ENCODE measurements at regions not wholly inside any gene's neighbourhood (a gene's known extent, or its start where the extent isn't known, plus 50 kb on each side); places are given as distances from the start of the nearest gene placed in this dataset.
"Not testable (repeated sequence)": the region's sequence is repeated elsewhere in the genome, so short reads cannot be mapped to it uniquely, and the experiment has no call there.

DNA sequence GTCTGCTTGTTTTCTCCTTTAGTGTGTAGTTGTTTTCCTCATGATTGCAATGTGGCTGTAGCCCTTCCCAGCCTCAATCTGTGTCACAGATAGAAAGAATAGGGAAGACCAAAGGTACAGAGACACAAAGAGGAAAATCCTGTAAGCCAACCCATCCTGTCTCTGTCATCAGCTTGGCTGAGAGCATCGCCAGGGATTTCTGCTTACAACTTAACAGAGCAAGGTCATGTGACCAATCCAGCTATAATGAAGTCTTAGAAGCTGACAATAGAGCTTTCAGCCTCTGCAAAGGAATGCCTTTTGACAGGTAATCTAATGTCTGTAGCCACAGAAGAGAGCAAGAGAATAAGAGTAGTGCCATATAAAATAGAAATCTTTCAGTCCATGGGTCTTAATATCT is 1598.0 kb upstream of the AGA start:
- 59% methylated on average over 1 of the region's 1 CpG for WGBS
- no peaks in the 10 kb centered on the region for H3K9me3 ChIP-seq (ENCODE audit: insufficient read depth, low read depth, low read length)
- H3K36me3 ChIP-seq (ENCODE audit: insufficient read depth, low read length), result no peaks in the 10 kb centered on the region
- peaks cover 8% of the 10 kb centered on the region; the same call in 1 of the 2 replicates for H3K4me1 ChIP-seq (ENCODE audit: insufficient read depth, low read length)
- H3K27ac ChIP-seq (ENCODE audit: low read depth, low read length), result no peak overlapping the region
- H3K9ac ChIP-seq (ENCODE audit: low read depth, low read length), result no peak overlapping the region
- no peak overlapping the region for H3K4me3 ChIP-seq (ENCODE audit: low read length)
- H3K27me3 ChIP-seq (ENCODE audit: insufficient read depth, low read length), result no peaks in the 10 kb centered on the region

DNA sequence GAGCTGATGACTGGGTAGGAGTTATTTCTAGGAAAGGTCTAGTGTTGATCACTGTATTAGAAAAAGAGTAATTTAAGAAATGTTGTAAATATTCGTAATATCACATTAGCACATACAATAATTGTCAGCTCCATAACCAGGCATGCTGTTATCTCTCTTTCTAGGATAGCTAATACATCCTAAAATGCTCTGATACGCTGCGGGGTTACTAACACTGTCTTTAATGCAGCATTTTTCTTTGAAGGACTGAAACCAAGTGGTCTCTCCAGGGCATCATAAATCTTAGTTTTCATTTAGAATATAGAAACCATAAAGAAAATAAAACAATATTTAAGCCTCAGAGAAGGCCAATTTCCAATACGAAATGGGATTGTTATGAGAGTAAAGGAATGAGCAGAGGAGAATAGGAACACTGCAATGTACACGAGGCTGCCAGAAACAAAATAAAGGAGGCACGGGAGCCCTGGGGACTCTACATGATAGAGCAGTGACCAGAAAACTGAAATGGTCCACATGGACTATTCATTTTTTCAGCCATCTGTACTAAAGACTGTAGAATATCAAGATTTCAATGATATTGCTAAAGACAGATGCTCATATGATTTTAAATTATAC is 1606.7 kb upstream of the AGA start:
- Histone ChIP-seq H3K27ac (ENCODE audit: low read depth, low read length) (no peak overlapping the region), H3K27me3 (ENCODE audit: insufficient read depth, low read length) (no peaks in the 10 kb centered on the region), H3K9me3 (ENCODE audit: insufficient read depth, low read depth, low read length) (no peaks in the 10 kb centered on the region), H3K4me3 (ENCODE audit: low read length) (no peak overlapping the region), H3K9ac (ENCODE audit: low read depth, low read length) (no peak overlapping the region), H3K36me3 (ENCODE audit: insufficient read depth, low read length) (no peaks in the 10 kb centered on the region), H3K4me1 (ENCODE audit: insufficient read depth, low read length) (no peaks in the 10 kb centered on the region)
- WGBS, result 80% methylated on average over 6 of the region's 6 CpGs

DNA sequence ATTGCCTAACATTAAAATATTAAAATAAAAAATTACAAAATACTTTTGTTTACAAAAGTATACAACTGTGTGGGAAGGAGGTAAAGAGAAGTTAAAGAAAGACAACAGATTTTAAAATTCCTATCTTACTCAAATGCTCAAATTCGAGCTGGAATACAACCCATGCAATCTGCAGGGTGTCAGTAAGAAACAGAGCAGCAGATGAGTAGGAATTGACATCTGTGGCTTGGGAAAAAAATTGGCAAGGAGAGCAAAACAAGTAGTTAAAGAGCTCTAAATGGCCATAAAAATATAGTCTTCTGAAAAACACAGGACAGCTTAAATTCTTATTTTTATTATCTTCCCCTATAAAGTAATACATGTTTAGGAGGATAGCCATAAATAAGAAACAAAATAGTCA is 1609.0 kb upstream of the AGA start:
- Histone ChIP-seq H3K4me1 (ENCODE audit: insufficient read depth, low read length) (no peaks in the 10 kb centered on the region), H3K27me3 (ENCODE audit: insufficient read depth, low read length) (no peaks in the 10 kb centered on the region), H3K36me3 (ENCODE audit: insufficient read depth, low read length) (no peaks in the 10 kb centered on the region), H3K27ac (ENCODE audit: low read depth, low read length) (no peak overlapping the region), H3K9me3 (ENCODE audit: insufficient read depth, low read depth, low read length) (no peaks in the 10 kb centered on the region), H3K4me3 (ENCODE audit: low read length) (no peak overlapping the region), H3K9ac (ENCODE audit: low read depth, low read length) (no peak overlapping the region)
- 100% methylated on average over 1 of the region's 1 CpG for WGBS

DNA sequence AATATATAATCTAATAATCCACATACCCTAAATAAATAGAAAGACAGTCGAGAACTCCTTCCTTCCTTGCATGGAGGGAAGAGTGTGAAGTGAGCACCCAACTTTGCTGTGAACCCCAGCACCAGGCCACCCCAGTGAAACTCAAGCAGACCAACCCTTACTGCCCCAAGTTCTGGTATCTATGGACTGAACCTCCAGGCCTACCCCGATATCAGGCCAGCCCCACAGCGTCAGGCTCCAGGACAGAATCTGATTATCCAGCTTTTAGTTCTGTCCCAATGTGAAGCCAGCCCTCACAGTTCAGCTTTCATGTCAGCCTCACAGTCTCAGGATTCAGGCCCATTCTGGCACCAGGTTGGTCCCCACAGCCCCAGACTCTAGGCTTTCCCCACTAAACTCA is 1617.2 kb upstream of the AGA start:
- Histone ChIP-seq H3K4me3 (ENCODE audit: low read length) (no peak overlapping the region), H3K27ac (ENCODE audit: low read depth, low read length) (no peak overlapping the region), H3K27me3 (ENCODE audit: insufficient read depth, low read length) (no peaks in the 10 kb centered on the region), H3K4me1 (ENCODE audit: insufficient read depth, low read length) (no peaks in the 10 kb centered on the region), H3K9me3 (ENCODE audit: insufficient read depth, low read depth, low read length) (no peaks in the 10 kb centered on the region), H3K9ac (ENCODE audit: low read depth, low read length) (no peak overlapping the region), H3K36me3 (ENCODE audit: insufficient read depth, low read length) (no peaks in the 10 kb centered on the region)
- WGBS, result 93% methylated on average over 3 of the region's 3 CpGs

GRCh38 chr4:179066254-179066653 is 1624.0 kb upstream of the AGA start:
- H3K27ac ChIP-seq (ENCODE audit: low read depth, low read length); H3K4me1 ChIP-seq (ENCODE audit: insufficient read depth, low read length); H3K4me3 ChIP-seq (ENCODE audit: low read length); H3K9me3 ChIP-seq (ENCODE audit: insufficient read depth, low read depth, low read length); H3K27me3 ChIP-seq (ENCODE audit: insufficient read depth, low read length); H3K9ac ChIP-seq (ENCODE audit: low read depth, low read length); H3K36me3 ChIP-seq (ENCODE audit: insufficient read depth, low read length): not testable (repeated sequence)
- 95% methylated on average over 12 of the region's 12 CpGs for WGBS

DNA sequence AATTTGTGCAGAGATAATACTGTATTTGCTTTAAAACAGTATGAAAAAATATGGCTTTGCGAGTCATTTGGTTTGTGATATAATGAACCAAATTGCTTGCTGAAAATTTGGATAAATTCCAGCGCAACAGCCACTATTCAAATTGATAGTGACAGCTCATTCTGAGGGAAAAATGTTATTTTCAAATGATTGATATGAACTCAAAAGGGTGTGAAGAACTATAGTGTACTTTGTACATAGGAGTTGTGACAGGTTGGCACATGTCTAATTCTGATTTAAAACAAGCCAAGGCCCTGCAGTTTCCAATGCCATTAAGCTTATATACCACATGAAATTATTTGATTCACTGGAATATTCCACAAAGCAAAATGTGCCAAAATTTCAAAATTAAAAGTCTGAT is 1628.9 kb upstream of the AGA start:
- Histone ChIP-seq H3K36me3 (ENCODE audit: insufficient read depth, low read length) (no peaks in the 10 kb centered on the region), H3K27me3 (ENCODE audit: insufficient read depth, low read length) (no peaks in the 10 kb centered on the region), H3K9me3 (ENCODE audit: insufficient read depth, low read depth, low read length) (no peaks in the 10 kb centered on the region), H3K4me3 (ENCODE audit: low read length) (no peak overlapping the region), H3K27ac (ENCODE audit: low read depth, low read length) (no peak overlapping the region), H3K4me1 (ENCODE audit: insufficient read depth, low read length) (no peaks in the 10 kb centered on the region), H3K9ac (ENCODE audit: low read depth, low read length) (no peak overlapping the region)
- WGBS, result 97% methylated on average over 2 of the region's 2 CpGs

- no peaks in the 10 kb centered on the region for H3K36me3 ChIP-seq (ENCODE audit: insufficient read depth, low read length)
- no peak overlapping the region for H3K27ac ChIP-seq (ENCODE audit: low read depth, low read length)
- no peaks in the 10 kb centered on the region for H3K27me3 ChIP-seq (ENCODE audit: insufficient read depth, low read length)
- no peak overlapping the region for H3K4me3 ChIP-seq (ENCODE audit: low read length)
- no peaks in the 10 kb centered on the region for H3K4me1 ChIP-seq (ENCODE audit: insufficient read depth, low read length)
- no peaks in the 10 kb centered on the region for H3K9me3 ChIP-seq (ENCODE audit: insufficient read depth, low read depth, low read length)
- WGBS, result 96% methylated on average over 14 of the region's 14 CpGs
- no peak overlapping the region for H3K9ac ChIP-seq (ENCODE audit: low read depth, low read length)
Measured at GRCh38 chr4:179076865-179077264, 1634.6 kb upstream of the AGA start.

DNA sequence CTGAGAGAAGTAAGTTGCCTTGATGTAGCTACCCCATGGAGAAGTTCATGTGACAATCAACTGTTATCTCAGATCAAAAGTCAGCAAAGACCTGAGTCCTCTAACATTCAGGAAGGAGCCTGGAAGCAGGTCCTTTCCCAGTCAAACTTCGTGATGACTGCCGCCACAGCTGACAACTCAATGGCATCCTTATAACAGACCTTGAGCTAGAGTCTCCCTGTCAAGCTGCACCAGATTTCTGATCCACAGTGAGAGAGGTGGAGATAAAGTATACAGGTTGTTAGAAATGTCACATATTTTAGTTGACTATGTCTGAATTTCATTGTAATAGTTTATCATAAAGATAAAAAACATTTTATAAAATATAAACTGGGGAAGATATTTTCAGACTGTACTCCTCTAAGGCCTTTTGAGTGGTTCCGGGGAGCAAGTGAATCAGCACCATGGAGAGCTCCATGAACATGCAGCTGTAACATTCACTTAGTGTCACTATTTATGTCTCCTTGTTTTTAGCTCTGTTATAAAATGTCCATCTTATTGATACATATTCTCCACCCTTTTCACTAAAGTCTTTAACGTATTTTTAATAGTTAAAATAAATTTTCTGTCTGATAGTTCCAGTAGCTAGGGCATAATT is 1653.5 kb upstream of the AGA start:
- H3K9ac ChIP-seq (ENCODE audit: low read depth, low read length), result no peak overlapping the region
- H3K4me3 ChIP-seq (ENCODE audit: low read length), result no peak overlapping the region
- no peaks in the 10 kb centered on the region for H3K27me3 ChIP-seq (ENCODE audit: insufficient read depth, low read length)
- H3K4me1 ChIP-seq (ENCODE audit: insufficient read depth, low read length), result no peaks in the 10 kb centered on the region
- no peak overlapping the region for H3K27ac ChIP-seq (ENCODE audit: low read depth, low read length)
- H3K9me3 ChIP-seq (ENCODE audit: insufficient read depth, low read depth, low read length), result no peaks in the 10 kb centered on the region
- no peaks in the 10 kb centered on the region for H3K36me3 ChIP-seq (ENCODE audit: insufficient read depth, low read length)
- WGBS, result 38% methylated on average over 3 of the region's 4 CpGs

- Histone ChIP-seq H3K27me3 (ENCODE audit: insufficient read depth, low read length) (no peaks in the 10 kb centered on the region), H3K9ac (ENCODE audit: low read depth, low read length) (no peak overlapping the region), H3K9me3 (ENCODE audit: insufficient read depth, low read depth, low read length) (no peaks in the 10 kb centered on the region), H3K4me1 (ENCODE audit: insufficient read depth, low read length) (no peaks in the 10 kb centered on the region), H3K4me3 (ENCODE audit: low read length) (no peak overlapping the region), H3K27ac (ENCODE audit: low read depth, low read length) (no peak overlapping the region), H3K36me3 (ENCODE audit: insufficient read depth, low read length) (no peaks in the 10 kb centered on the region)
- WGBS, result 0% methylated on average over 1 of the region's 1 CpG
Measured at GRCh38 chr4:179097741-179098140, 1655.5 kb upstream of the AGA start.

DNA sequence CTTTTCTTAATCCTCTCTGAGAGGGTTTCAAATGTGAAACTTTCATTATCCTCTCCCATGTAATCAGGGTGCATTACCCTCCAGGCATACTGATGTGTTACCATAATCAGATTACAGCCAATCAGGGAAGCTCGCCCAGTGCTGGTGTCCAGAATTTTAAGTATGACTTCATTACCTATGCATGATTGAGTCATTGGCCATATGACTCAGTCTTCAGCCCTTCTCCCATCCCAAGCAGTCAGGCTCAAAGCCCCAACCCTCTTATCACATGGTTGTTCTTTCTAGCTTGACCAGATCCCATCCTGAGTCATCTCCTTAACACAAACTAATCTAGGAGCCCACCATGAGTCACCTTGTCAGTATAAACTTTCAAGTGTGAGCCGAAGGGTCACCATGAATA is 1668.1 kb upstream of the AGA start:
- Histone ChIP-seq H3K9ac (ENCODE audit: low read depth, low read length) (no peak overlapping the region), H3K27me3 (ENCODE audit: insufficient read depth, low read length) (no peaks in the 10 kb centered on the region), H3K36me3 (ENCODE audit: insufficient read depth, low read length) (no peaks in the 10 kb centered on the region), H3K4me3 (ENCODE audit: low read length) (no peak overlapping the region), H3K27ac (ENCODE audit: low read depth, low read length) (no peak overlapping the region), H3K9me3 (ENCODE audit: insufficient read depth, low read depth, low read length) (no peaks in the 10 kb centered on the region), H3K4me1 (ENCODE audit: insufficient read depth, low read length) (no peaks in the 10 kb centered on the region)
- 93% methylated on average over 2 of the region's 2 CpGs for WGBS

DNA sequence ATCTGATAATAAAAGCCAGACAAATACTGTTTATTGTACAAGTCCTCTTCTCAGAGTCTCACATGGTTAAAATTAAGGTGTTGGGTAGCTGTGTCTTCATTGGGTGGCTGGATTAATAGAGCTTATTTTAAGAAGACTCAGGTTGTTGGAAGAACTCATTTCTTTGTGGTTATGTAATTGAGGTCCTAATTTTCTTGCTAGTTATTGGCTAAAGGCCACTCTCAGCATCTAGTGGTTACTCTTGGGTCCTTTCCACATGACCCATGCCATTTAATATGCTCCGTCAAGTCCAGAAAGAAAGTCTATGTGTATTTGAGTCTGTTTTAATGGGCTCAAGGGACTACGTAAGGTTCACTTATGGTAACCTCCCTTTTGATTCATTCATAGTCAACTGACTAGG is 1668.6 kb upstream of the AGA start:
- 100% methylated on average over 2 of the region's 2 CpGs for WGBS
- no peak overlapping the region for H3K27ac ChIP-seq (ENCODE audit: low read depth, low read length)
- H3K9me3 ChIP-seq (ENCODE audit: insufficient read depth, low read depth, low read length), result no peaks in the 10 kb centered on the region

More for the DNA sequence above, 1668.6 kb upstream of the AGA start:
- Histone ChIP-seq H3K4me1 (ENCODE audit: insufficient read depth, low read length) (peaks cover 3% of the 10 kb centered on the region), H3K36me3 (ENCODE audit: insufficient read depth, low read length) (no peaks in the 10 kb centered on the region), H3K4me3 (ENCODE audit: low read length) (no peak overlapping the region), H3K9ac (ENCODE audit: low read depth, low read length) (no peak overlapping the region), H3K27me3 (ENCODE audit: insufficient read depth, low read length) (no peaks in the 10 kb centered on the region)

All from HUES64 (cell line).